HCT116 (cell line): ENCODE measurements at regions not wholly inside any gene's neighbourhood (a gene's known extent, or its start where the extent isn't known, plus 50 kb on each side); places are given as distances from the start of the nearest gene placed in this dataset.

Experiments used
- ATAC-seq: fragments of 200-7000 bp; cut with Tn5 transposase; 2 replicates; pipeline ENCODE4 v1.9.1; 2020; ENCODE audit warnings: mild to moderate bottlenecking, moderate library complexity
- BruUV-seq: library from RNA; stranded (reverse); fragments of 400-500 nt; replicated peaks from 2 replicates; lab custom pipeline; 2021; lab: Mats Ljungman, UMichigan
- CTCF ChIA-PET: fragments of 300-600 bp; sonication (Branson Sonifier 250); formaldehyde crosslinking; loops from one replicate; lab custom pipeline; 2021; ENCODE audit warnings: antibody characterized with exemption; lab: Charles Lee
- POLR2A ChIA-PET: fragments of 300-600, 350-600 bp; sonication (Branson Sonifier 250); formaldehyde crosslinking; loops from one replicate; lab custom pipeline; 2021; ENCODE audit warnings: antibody characterized with exemption; lab: Charles Lee
- RAD21 ChIA-PET, 2 experiments: fragments of 300-600 bp; sonication (Branson Sonifier 250); formaldehyde crosslinking; loops; one replicate each; lab custom pipeline; 2023; ENCODE audit warnings: low total read pairs in 2 of 2; ENCODE audit not compliant: uncharacterized antibody in 2 of 2, unreplicated experiment in 2 of 2, low non-redundant PET in 1 of 2; lab: Charles Lee
- DNase-seq: peaks from one replicate; pipeline ENCODE4 v3.0.0-alpha.2; 2010; ENCODE audit warnings: low read depth, low spot score
- H2AFZ ChIP-seq: fragments of 200-600 bp; shearing (Covaris generic), sonication (generic); 2 replicates; pipeline ENCODE4 v1.6.1; 2017; ENCODE audit warnings: low read depth, mixed run types, mixed read lengths, antibody characterized with exemption, low read length; ENCODE audit not compliant: poor library complexity, severe bottlenecking
- H3K27ac ChIP-seq: 2 replicates; pipeline ENCODE4 v1.5.1; 2012; ENCODE audit warnings: low read depth, low read length
- H3K27me3 ChIP-seq: fragments of 200-600 bp; sonication (generic); 2 replicates; pipeline ENCODE4 v1.6.1; 2016; ENCODE audit warnings: mixed run types, low read length, mixed read lengths; ENCODE audit not compliant: insufficient read depth
- H3K36me3 ChIP-seq, 2 experiments: fragments of 200-500 bp in 1 of 2; fragments of 200-600 bp in 1 of 2; sonication (Bioruptor generic) in 1 of 2; sonication (generic) in 1 of 2; 2 replicates each; pipeline versions ENCODE4 v1.5.1 to v1.6.1; 2014 to 2016; ENCODE audit warnings: low read length in 2 of 2, inconsistent platforms in 1 of 2, mixed read lengths in 1 of 2, mixed run types in 1 of 2; ENCODE audit not compliant: insufficient read depth in 2 of 2, control insufficient read depth in 1 of 2
- H3K4me1 ChIP-seq, 2 experiments: fragments of 200-600 bp in 1 of 2; sonication (generic) in 1 of 2; 2 replicates each; pipeline versions ENCODE4 v1.5.1 to v1.6.1; 2012 to 2017; ENCODE audit warnings: low read length in 2 of 2, inconsistent platforms in 1 of 2, mild to moderate bottlenecking in 1 of 2, mixed read lengths in 1 of 2, mixed run types in 1 of 2, moderate library complexity in 1 of 2; ENCODE audit not compliant: insufficient read depth in 2 of 2, control insufficient read depth in 1 of 2
- H3K4me2 ChIP-seq: fragments of 200-600 bp; sonication (generic); 2 replicates; pipeline ENCODE4 v1.6.1; 2017; ENCODE audit warnings: mixed run types, low read length, mixed read lengths
- H3K4me3 ChIP-seq, 2 experiments: fragments of 200-600 bp in 1 of 2; sonication (generic) in 1 of 2; replicated peaks in 1 of 2; 2 replicates each; pipeline ENCODE4 v1.5.1; 2011 to 2016; ENCODE audit warnings: low read length in 2 of 2, control low read depth in 1 of 2, low read depth in 1 of 2, mild to moderate bottlenecking in 1 of 2, mixed read lengths in 1 of 2, mixed run types in 1 of 2
- H3K79me2 ChIP-seq: fragments of 200-600 bp; sonication (generic); 2 replicates; pipeline ENCODE4 v1.6.1; 2017; ENCODE audit warnings: mild to moderate bottlenecking, mixed run types, low read length, moderate library complexity, mixed read lengths; ENCODE audit not compliant: insufficient read depth
- H3K9ac ChIP-seq: fragments of 200-600 bp; sonication (generic); 2 replicates; pipeline ENCODE4 v1.6.1; 2016; ENCODE audit warnings: low read length, mixed read lengths
- H3K9me2 ChIP-seq: fragments of 200-600 bp; sonication (generic), shearing (Covaris generic); 2 replicates; pipeline ENCODE4 v1.6.1; 2017; ENCODE audit warnings: mixed run types, mild to moderate bottlenecking, moderate library complexity; ENCODE audit not compliant: insufficient read depth
- H3K9me3 ChIP-seq, 2 experiments: fragments of 200-500 bp in 1 of 2; fragments of 200-600 bp in 1 of 2; sonication (Bioruptor generic) in 1 of 2; sonication (generic) in 1 of 2; 2 replicates each; pipeline ENCODE4 v1.6.1; 2014 to 2017; ENCODE audit warnings: low read length in 2 of 2, mixed read lengths in 2 of 2, inconsistent platforms in 1 of 2, low read depth in 1 of 2, mild to moderate bottlenecking in 1 of 2, mixed run types in 1 of 2, moderate library complexity in 1 of 2; ENCODE audit not compliant: control insufficient read depth in 1 of 2, insufficient read depth in 1 of 2
- H4K20me1 ChIP-seq: fragments of 200-600 bp; sonication (generic), shearing (Covaris generic); 2 replicates; pipeline ENCODE4 v1.6.1; 2017; ENCODE audit warnings: mixed run types, mild to moderate bottlenecking, moderate library complexity; ENCODE audit not compliant: insufficient read depth
- CBX3 ChIP-seq: IDR thresholded peaks from 2 replicates; pipeline ENCODE4 v1.6.1; 2012; ENCODE audit warnings: low read depth
- FOSL1 ChIP-seq: IDR thresholded peaks from 2 replicates; pipeline ENCODE4 v1.6.1; 2012; ENCODE audit warnings: low read depth
- JUND ChIP-seq: IDR thresholded peaks from 2 replicates; pipeline ENCODE4 v1.6.1; 2012
- RAD21 ChIP-seq: IDR thresholded peaks from 2 replicates; pipeline ENCODE4 v1.6.1; 2012; ENCODE audit warnings: low read depth, mild to moderate bottlenecking
- SP1 ChIP-seq: IDR thresholded peaks from 2 replicates; pipeline ENCODE4 v1.6.1; 2012; ENCODE audit warnings: low read depth
- intact Hi-C: fragments of 100-400 bp; cut with micrococcal nuclease; formaldehyde crosslinking; loops from 2 replicates; pipeline ENCODE4 v1.10.0; 2022
- TF ChIP-seq, protein P1 (sequence below): IDR thresholded peaks from 2 replicates; pipeline ENCODE4 v1.6.1; 2012; ENCODE audit warnings: low read depth

- RAD21 ChIA-PET: no interaction called here
Observed at GRCh38 chr12:127162307-127162706, 1104.7 kb upstream of the TMEM132C start.

GRCh38 chr12:127162902-127163301 is 1104.1 kb upstream of the TMEM132C start:
- intact Hi-C loops: no loop called here
- Histone ChIP-seq H3K27ac (no peak overlapping the region), H3K4me1 (peaks cover 2 to 21% of the 10 kb centered on the region in 2 experiments; a peak in 3 of 4 replicates), H3K9me3 (no peaks in the 10 kb centered on the region), H3K4me2 (peak overlapping the region; percentile 31), H4K20me1 (no peaks in the 10 kb centered on the region), H3K79me2 (no peaks in the 10 kb centered on the region), H3K36me3 (no peaks in the 10 kb centered on the region), H3K9ac (no peak overlapping the region), H3K4me3 (no peak overlapping the region), H3K9me2 (no peaks in the 10 kb centered on the region), H2AFZ (no peak overlapping the region), H3K27me3 (no peaks in the 10 kb centered on the region)
- DNase-seq: no peak
- ChIA-PET CTCF (interaction anchor here (1.6 kb wide), 1 partner anchor 54 kb away, joined by 5 read pairs; no protein-coding TSS in a partner anchor), RAD21 (no interaction called here), POLR2A (no interaction called here)
- no peak for ATAC-seq
- BruUV-seq: no TSS peak
- TF ChIP-seq JUND (no peak), CBX3 (peak; percentile 25; the same call in 1 of the 2 replicates), FOSL1 (peak; percentile 52; the same call in 1 of the 2 replicates)

More at GRCh38 chr12:127162307-127162706, 1104.7 kb upstream of the TMEM132C start:
- intact Hi-C loops: no loop called here
- no peak overlapping the region for H3K27ac ChIP-seq
- no TSS peak for BruUV-seq
- no peak overlapping the region for H3K9ac ChIP-seq
- no peaks in the 10 kb centered on the region for H3K9me2 ChIP-seq
- CTCF ChIA-PET: interaction anchor here (1.6 kb wide), 1 partner anchor 53 kb away, joined by 5 read pairs; no protein-coding TSS in a partner anchor
- DNase-seq (peak; percentile 23), ATAC-seq (no peak)
- POLR2A ChIA-PET: no interaction called here
- H3K4me1 ChIP-seq: peaks cover 2 to 21% of the 10 kb centered on the region in 2 experiments; a peak in 3 of 4 replicates
- H3K27me3 ChIP-seq: no peaks in the 10 kb centered on the region
- TF ChIP-seq, protein P1, sequence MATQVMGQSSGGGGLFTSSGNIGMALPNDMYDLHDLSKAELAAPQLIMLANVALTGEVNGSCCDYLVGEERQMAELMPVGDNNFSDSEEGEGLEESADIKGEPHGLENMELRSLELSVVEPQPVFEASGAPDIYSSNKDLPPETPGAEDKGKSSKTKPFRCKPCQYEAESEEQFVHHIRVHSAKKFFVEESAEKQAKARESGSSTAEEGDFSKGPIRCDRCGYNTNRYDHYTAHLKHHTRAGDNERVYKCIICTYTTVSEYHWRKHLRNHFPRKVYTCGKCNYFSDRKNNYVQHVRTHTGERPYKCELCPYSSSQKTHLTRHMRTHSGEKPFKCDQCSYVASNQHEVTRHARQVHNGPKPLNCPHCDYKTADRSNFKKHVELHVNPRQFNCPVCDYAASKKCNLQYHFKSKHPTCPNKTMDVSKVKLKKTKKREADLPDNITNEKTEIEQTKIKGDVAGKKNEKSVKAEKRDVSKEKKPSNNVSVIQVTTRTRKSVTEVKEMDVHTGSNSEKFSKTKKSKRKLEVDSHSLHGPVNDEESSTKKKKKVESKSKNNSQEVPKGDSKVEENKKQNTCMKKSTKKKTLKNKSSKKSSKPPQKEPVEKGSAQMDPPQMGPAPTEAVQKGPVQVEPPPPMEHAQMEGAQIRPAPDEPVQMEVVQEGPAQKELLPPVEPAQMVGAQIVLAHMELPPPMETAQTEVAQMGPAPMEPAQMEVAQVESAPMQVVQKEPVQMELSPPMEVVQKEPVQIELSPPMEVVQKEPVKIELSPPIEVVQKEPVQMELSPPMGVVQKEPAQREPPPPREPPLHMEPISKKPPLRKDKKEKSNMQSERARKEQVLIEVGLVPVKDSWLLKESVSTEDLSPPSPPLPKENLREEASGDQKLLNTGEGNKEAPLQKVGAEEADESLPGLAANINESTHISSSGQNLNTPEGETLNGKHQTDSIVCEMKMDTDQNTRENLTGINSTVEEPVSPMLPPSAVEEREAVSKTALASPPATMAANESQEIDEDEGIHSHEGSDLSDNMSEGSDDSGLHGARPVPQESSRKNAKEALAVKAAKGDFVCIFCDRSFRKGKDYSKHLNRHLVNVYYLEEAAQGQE: no peak
- 0 out of 2 replicates have a peak, but pooled peaks have one; percentile 24 for TF ChIP-seq SP1
- no peak for TF ChIP-seq RAD21
- no peaks in the 10 kb centered on the region for H3K79me2 ChIP-seq
- H4K20me1 ChIP-seq: no peaks in the 10 kb centered on the region
- H3K4me3 ChIP-seq: no peak overlapping the region
- no peak overlapping the region for H3K4me2 ChIP-seq
- H3K36me3 ChIP-seq: no peaks in the 10 kb centered on the region
- H2AFZ ChIP-seq: no peak overlapping the region
- H3K9me3 ChIP-seq: no peaks in the 10 kb centered on the region
